ENCODE measurements at regions not wholly inside any gene's neighbourhood (a gene's known extent, or its start where the extent isn't known, plus 50 kb on each side); places are given as distances from the start of the nearest gene placed in this dataset.

DNA sequence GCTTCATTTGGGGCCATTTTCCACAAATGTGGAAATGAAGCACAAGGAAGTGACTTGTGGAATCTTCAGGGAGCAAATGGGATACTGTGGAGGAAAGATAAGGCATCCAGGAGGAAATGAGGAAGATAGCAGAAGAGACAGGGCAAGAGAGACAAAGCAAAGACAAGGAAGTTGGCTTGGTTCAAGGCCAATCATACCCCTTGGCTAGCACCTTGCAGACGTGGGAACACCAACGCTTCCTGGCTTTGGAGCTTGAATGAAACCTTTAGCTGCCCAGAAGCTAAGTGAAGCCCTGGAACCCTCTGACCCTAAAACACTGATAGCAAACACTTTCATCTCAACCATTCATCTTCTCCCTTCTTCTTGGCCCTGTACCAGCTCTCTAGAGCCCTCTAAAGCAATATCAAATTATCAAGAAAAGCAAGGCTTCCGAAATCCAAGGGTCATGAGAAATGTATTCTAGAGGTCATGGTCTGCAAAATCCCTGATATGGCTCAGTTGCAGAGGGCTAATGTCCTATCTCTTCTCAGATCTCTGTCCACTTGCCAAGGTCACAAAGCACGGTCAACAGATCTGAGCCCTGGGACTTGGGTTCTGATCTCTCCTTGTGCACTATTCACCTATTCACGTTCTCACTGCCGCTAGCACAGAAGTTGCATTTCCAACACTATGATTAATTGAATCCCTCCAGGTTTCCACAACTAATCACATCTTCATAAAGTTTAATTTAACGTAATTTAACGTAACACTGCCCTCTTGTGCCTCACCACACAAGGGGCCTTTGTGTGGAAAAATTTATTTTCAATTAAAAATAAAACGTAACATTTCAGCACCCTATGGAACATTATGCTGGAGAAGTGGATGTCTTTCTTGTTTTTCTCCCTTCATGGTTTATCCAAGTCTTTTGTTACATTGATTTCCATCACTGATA, 557.6 kb upstream of the ADAMTS9 start:
- TF ChIP-seq POLR2A (IDR thresholded peaks at IDR 0.05; ENCODE audit: low read length) (no peak), GATA1 (IDR thresholded peaks at IDR 0.05; ENCODE audit: low read depth, low read length) (no peak)
